MM.1S (cell line): ENCODE measurements at regions not wholly inside any gene's neighbourhood (a gene's known extent, or its start where the extent isn't known, plus 50 kb on each side); places are given as distances from the start of the nearest gene placed in this dataset.

ENCODE experiments used
- DNase-seq: peaks from one replicate; pipeline ENCODE4 v3.0.0-alpha.2; 2015
- H2AFZ ChIP-seq: fragments of 300-600 bp; sonication (generic); 2 replicates; pipeline ENCODE4 v1.6.0; 2016; ENCODE audit warnings: antibody characterized with exemption, low read length
- H3F3A ChIP-seq: fragments of 300-600 bp; sonication (generic); 2 replicates; pipeline ENCODE4 v1.6.1; 2016; ENCODE audit warnings: mild to moderate bottlenecking, antibody characterized with exemption, low read length, moderate library complexity, mixed read lengths; ENCODE audit not compliant: insufficient read depth
- H3K27ac ChIP-seq: fragments of 300-600 bp; sonication (generic); 2 replicates; pipeline ENCODE4 v1.5.1; 2016; ENCODE audit warnings: mild to moderate bottlenecking, low read length
- H3K27me3 ChIP-seq: fragments of 300-600 bp; sonication (generic); replicated peaks from 2 replicates; pipeline ENCODE4 v1.6.0; 2016; ENCODE audit warnings: low read length; ENCODE audit not compliant: insufficient read depth
- H3K36me3 ChIP-seq: fragments of 300-600 bp; sonication (generic); replicated peaks from 2 replicates; pipeline ENCODE4 v1.6.1; 2016; ENCODE audit warnings: mild to moderate bottlenecking, low read length, mixed read lengths; ENCODE audit not compliant: insufficient read depth
- H3K4me1 ChIP-seq: fragments of 300-600 bp; sonication (generic); 2 replicates; pipeline ENCODE4 v1.6.1; 2016; ENCODE audit warnings: low read length, mixed read lengths
- H3K4me2 ChIP-seq: fragments of 300-600 bp; sonication (generic); 2 replicates; pipeline ENCODE4 v1.6.0; 2016; ENCODE audit warnings: low read depth, low read length
- H3K4me3 ChIP-seq: fragments of 300-600 bp; sonication (generic); 2 replicates; pipeline ENCODE4 v1.5.1; 2016; ENCODE audit warnings: low read length, mixed read lengths
- H3K79me2 ChIP-seq: fragments of 300-600 bp; sonication (generic); 2 replicates; pipeline ENCODE4 v1.6.1; 2016; ENCODE audit warnings: mixed run types, low read length, mixed read lengths
- H3K9ac ChIP-seq: fragments of 300-600 bp; sonication (generic); 2 replicates; pipeline ENCODE4 v1.6.1; 2016; ENCODE audit warnings: low read length, mixed read lengths
- H3K9me2 ChIP-seq: fragments of 300-600 bp; sonication (generic); replicated peaks from 2 replicates; pipeline ENCODE4 v1.6.1; 2016; ENCODE audit warnings: mild to moderate bottlenecking, low read length, mixed read lengths; ENCODE audit not compliant: insufficient read depth
- H3K9me3 ChIP-seq: fragments of 300-600 bp; sonication (generic); replicated peaks from 2 replicates; pipeline ENCODE4 v1.6.1; 2016; ENCODE audit warnings: mild to moderate bottlenecking, low read length, mixed read lengths; ENCODE audit not compliant: insufficient read depth
- H4K20me1 ChIP-seq: fragments of 300-600 bp; sonication (generic); 2 replicates; pipeline ENCODE4 v1.6.1; 2016; ENCODE audit warnings: mild to moderate bottlenecking, low read length, moderate library complexity, mixed read lengths; ENCODE audit not compliant: insufficient read depth
- EZH2 ChIP-seq: fragments of 300-600 bp; sonication (generic); optimal IDR thresholded peaks from 2 replicates; pipeline ENCODE3; 2017; ENCODE audit warnings: low read depth, mild to moderate bottlenecking, antibody characterized with exemption, low read length, mixed read lengths
- EZH2phosphoT487 ChIP-seq: fragments of 300-600 bp; sonication (generic); IDR thresholded peaks from 2 replicates; pipeline ENCODE4 v1.6.1; 2018; ENCODE audit warnings: antibody characterized with exemption, low read length
- TF ChIP-seq, protein P1 (sequence below): fragments of 300-600 bp; sonication (generic); IDR thresholded peaks from 2 replicates; pipeline ENCODE4 v1.5.1; 2016; ENCODE audit warnings: antibody characterized with exemption, low read length, mixed read lengths

DNA sequence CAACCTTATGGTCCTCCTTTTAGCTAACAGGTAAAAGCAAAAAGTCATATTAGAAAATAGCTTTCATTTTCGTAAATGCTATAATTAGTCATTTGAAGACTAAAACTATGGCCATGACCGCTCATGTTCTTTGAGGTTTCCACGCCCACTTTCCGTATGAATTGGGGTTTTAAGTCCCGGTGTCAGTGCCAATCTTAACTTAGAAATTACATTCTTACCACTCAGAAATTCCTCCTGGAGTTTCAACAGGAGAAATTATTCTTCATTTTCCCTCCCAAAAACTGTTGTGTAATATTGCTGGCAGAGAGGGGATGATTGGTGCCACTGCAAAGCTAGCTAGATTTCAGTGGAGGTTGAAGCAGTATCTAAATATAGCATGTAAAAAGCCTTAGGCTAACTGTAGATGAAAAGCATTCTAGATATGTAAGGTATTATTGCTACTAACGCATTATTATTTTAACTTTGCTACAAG, 71.0 kb upstream of the MDFIC2 start:
- TF ChIP-seq, protein P1, sequence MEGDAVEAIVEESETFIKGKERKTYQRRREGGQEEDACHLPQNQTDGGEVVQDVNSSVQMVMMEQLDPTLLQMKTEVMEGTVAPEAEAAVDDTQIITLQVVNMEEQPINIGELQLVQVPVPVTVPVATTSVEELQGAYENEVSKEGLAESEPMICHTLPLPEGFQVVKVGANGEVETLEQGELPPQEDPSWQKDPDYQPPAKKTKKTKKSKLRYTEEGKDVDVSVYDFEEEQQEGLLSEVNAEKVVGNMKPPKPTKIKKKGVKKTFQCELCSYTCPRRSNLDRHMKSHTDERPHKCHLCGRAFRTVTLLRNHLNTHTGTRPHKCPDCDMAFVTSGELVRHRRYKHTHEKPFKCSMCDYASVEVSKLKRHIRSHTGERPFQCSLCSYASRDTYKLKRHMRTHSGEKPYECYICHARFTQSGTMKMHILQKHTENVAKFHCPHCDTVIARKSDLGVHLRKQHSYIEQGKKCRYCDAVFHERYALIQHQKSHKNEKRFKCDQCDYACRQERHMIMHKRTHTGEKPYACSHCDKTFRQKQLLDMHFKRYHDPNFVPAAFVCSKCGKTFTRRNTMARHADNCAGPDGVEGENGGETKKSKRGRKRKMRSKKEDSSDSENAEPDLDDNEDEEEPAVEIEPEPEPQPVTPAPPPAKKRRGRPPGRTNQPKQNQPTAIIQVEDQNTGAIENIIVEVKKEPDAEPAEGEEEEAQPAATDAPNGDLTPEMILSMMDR: no peak
- TF ChIP-seq EZH2 (no peak), EZH2phosphoT487 (no peak)
- Histone ChIP-seq H3K9me3 (no peaks in the 10 kb centered on the region), H3K4me3 (peak overlapping the region; percentile 55), H3K79me2 (no peaks in the 10 kb centered on the region), H3F3A (peaks cover 7% of the 10 kb centered on the region; the same call in 1 of the 2 replicates), H4K20me1 (no peaks in the 10 kb centered on the region), H3K36me3 (no peaks in the 10 kb centered on the region), H3K4me2 (peak overlapping the region; percentile 86), H3K9me2 (no peaks in the 10 kb centered on the region), H3K9ac (peak overlapping the region; percentile 41; the same call in 1 of the 2 replicates), H3K27me3 (no peaks in the 10 kb centered on the region), H3K4me1 (peaks cover 19% of the 10 kb centered on the region), H2AFZ (peak overlapping the region; percentile 68), H3K27ac (peak overlapping the region; percentile 66)
- peak; percentile 89 for DNase-seq

DNA sequence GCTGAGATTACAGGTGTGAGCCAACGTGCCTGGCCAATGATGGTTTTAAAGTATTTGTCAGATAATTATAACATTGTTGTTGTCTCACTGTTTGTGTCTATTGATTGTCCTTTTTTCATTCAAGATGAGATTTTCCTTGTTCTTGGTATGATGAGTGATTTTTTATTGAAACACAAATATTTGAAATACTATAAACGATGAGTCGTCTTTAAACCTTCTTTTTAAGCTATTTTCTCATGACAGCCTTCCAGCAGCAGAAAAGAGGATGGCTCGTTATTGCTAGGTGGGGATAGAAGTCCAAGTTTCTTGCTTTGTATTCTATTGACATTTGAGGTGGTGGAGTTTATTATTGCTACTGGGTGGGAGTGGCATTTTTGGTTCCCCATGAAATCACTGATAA, 61.7 kb upstream of the MDFIC2 start:
- H3K4me2 ChIP-seq: no peak overlapping the region
- H4K20me1 ChIP-seq: no peaks in the 10 kb centered on the region
- H3K27ac ChIP-seq: no peak overlapping the region
- no peaks in the 10 kb centered on the region for H3K27me3 ChIP-seq
- no peaks in the 10 kb centered on the region for H3K9me3 ChIP-seq
- H3K9ac ChIP-seq: no peak overlapping the region
- no peak for DNase-seq
- H3F3A ChIP-seq: no peaks in the 10 kb centered on the region
- H3K79me2 ChIP-seq: no peaks in the 10 kb centered on the region
- H3K36me3 ChIP-seq: no peaks in the 10 kb centered on the region
- no peaks in the 10 kb centered on the region for H3K4me1 ChIP-seq
- H3K4me3 ChIP-seq: no peak overlapping the region
- TF ChIP-seq, protein P1: no peak
- TF ChIP-seq EZH2: no peak
- TF ChIP-seq EZH2phosphoT487: no peak
- H3K9me2 ChIP-seq: no peaks in the 10 kb centered on the region
- no peak overlapping the region for H2AFZ ChIP-seq
